Right lung (tissue), 2 donors: ENCODE measurements at regions not wholly inside any gene's neighbourhood (a gene's known extent, or its start where the extent isn't known, plus 50 kb on each side); places are given as distances from the start of the nearest gene placed in this dataset.
A peak's percentile ranks its signal among the peaks of the same experiment; 100 is the strongest.

Experiments used
- DNase-seq, 2 donors: peaks; one replicate each; pipeline ENCODE4 v3.0.0-alpha.2; 2013

DNA sequence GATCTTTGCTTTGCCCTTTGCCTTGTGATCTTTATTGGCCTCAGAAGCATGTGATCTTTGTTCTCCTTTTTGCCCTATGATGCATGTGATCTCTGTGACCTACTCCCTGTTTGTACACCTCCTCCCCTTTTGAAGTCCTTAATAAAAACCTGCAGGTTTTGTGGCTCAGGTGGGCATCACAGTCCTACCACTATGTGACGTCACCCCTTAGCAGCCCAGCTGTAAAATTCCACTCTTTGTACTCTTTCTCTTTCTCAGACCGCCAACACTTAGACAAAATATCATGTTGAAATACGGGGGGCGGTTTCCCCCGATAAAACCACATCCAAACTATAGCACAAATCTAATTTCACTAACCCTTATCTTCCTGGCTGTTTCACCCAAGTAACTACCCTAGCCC lies 76.7 kb upstream of the RAPGEF4 start:
- DNase-seq, result no peak

- no peak for DNase-seq
Observed at GRCh38 chr2:172662099-172662498, 73.5 kb upstream of the RAPGEF4 start.

GRCh38 chr2:172664766-172665165 lies 70.9 kb upstream of the RAPGEF4 start:
- DNase-seq, result no peak

DNA sequence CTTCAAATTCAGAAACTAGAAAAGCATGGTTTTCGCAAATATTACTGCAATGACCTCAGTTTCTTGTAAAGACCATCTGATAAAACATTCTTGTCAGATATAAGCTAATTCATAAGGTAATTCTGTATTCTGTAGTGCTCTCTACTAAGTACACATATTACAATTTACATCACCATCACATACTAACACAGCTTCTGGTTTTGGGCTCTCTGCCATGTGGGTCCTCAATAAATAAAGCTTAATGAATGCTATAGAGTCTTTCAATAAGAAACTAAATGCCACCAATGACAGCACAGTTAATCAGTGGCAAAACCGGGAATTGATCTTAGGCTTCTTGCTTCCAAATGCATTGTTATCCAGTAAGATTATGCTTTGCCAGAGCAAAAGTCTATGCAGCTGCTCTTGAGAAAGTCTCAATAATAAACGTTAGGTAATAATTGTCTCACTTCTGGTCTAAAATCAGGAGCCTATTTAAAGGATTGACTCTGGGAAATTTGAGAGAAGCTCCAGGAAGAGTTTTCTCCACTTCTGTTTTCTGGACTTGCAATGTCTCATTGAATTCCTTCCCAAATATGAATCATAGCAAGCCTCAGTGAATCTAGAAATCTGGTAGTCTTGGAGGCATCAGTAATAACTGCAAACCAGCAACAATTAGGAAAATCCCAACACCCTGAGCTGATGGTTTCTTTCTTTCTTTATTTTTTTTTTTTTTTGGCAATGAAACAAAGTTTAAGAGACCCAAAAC lies 67.9 kb upstream of the RAPGEF4 start:
- no peak for DNase-seq

DNA sequence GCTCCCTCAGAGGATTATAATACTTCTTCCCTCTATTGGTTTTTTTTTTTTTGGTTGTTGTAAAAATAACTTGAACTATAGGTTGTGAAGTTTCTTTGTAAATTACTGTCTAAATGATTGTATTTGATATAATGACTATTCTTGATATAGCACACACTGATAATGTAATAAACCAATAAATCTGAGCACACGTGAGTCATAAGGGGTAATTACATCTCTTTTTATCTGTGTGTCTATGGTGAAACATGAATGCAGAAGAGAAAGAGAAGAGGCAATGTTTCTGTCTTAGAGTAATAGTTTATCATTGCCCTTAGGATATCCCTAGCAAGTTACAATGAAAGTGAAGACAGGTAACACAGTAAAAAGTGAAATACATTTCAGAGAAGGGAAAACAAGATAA lies 64.1 kb upstream of the RAPGEF4 start:
- no peak for DNase-seq

GRCh38 chr2:172672114-172672513 lies 63.5 kb upstream of the RAPGEF4 start:
- no peak for DNase-seq

DNA sequence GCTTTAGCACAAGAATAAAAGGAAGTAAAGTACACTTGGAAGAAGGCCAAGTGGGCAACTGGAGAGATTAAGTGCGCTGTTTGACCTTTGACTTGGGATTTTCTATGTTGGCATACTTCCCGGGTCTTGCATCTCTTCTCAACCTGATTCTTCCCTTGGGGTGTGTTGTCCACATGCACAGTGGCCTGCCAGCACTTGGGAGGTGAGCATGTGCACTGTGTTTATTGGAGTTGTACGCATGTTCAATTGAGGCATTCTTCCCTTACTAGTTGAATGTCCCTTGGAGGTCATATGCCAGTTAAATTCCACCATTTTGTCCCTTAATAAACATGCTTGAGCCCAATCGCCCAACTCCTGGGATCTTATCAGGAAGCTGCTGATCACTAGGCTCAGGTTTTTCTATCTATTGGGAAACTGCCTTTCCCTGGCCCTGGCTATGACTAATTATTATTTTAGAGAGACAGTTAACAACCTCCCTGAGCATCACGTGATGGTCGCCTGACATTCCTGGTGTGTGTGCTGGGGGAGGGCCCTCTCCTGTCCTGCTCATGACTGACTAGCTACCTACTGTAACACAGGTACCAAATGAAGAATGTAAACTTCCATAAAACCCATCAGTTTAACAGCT lies 62.5 kb upstream of the RAPGEF4 start:
- DNase-seq, result no peak

DNA sequence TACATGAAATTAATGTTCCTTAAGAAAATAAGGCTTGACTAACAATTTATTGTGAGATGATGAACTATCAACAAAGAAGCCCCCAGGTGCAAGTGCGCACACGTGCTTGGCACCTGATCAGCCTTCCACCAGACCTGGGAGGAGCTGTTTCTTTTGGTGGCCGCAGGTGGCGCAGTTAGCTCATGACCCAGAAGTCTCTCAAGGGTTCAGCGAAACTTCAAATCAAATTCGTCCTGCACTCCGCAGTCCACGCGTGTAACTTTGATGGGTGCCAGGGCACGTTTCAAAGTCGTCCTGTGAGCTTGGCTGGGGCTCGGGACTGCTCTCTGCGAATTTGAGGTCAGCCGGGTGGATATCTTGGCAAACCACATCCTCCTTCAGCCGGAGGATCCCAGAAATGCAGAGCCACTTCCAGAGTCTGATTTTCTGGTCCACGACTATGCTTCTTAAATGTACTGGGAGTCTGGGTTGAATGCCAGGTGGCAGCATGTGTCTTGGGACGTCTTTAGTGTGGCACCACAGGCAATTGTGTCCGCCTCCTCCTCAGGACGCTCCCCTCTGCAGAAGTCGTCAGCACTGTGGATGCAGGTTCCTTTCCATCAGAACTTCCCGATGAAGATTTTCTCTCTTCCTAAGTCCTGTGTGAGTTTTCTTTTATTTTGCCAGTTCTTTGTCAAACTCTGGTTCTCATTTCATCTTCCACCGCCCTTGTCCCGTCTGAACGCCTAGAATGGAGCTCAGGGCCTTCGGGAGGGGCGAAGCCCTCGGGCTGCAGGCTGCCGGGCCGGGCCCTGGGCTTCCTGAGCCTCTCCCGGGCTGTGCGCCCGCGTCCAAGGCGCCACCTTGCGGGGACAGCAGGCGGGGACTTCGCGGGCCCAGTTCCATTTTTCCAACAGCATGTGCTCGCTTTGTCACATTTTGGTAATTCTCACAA lies 61.3 kb upstream of the RAPGEF4 start:
- peak; percentile 23 to 24 for DNase-seq

DNA sequence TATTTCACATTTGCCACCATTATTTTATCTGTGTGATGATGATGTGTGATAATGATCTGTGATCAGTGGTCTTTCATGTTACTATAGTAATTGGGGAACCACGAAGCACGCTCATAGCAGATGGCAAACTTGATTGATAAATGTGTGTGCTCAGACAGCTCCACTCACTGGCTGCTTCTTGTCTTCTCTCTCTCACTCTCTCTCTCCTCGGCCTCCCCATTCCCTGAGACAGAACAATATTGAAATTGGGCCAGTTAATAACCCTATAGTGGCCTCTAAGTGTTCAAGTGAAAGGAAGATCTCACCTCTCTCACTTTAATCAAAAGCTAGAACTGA lies 60.7 kb upstream of the RAPGEF4 start:
- DNase-seq, result no peak

DNA sequence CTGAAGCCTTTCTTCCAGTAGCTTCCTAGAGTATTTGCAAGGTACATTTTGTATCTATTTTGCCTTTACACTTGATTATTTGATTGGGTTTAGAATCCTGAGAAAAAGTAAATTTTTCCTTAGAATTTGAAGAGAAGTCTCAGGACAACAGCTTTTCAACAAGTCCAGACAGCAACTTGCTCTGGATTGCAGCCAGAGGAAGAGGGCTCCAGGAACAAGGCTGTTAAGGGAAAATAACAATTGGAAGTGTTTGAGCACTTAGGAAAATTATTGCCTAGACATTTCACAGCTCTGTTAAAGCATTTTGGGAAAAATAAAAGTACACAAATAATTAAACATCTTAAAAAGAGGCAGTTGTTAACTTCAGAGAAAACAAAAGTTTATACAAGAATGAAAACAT lies 58.3 kb upstream of the RAPGEF4 start:
- no peak for DNase-seq

DNA sequence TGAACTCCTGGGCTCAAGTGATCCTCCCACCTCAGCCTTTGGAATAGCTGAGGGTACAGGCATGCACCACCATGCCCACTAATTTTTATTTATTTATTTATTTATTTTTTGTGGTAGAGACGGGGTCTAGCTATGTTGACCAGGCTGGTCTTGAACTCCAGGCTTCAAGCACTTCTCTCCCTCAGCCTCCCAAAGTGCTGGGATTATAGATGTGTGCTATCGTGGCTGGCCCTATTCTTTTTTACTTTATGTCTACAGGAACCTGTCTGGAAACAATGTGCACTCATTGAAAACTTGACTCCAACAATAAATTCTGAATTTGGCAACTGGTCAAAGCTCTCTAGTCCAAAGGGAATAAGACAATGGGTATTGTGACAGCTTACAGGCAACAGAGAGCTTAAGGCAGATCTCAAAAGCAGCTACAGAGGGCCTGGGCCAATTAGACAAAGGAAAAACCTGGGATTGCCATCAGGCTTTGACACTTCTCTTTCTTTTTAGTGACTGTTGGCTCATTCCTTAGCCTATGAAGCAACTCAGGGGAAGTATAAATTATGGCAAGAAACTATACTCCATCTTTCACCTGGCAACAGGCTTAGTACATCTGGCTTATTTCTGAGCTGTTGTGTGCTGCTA lies 55.1 kb upstream of the RAPGEF4 start:
- DNase-seq, result no peak

DNA sequence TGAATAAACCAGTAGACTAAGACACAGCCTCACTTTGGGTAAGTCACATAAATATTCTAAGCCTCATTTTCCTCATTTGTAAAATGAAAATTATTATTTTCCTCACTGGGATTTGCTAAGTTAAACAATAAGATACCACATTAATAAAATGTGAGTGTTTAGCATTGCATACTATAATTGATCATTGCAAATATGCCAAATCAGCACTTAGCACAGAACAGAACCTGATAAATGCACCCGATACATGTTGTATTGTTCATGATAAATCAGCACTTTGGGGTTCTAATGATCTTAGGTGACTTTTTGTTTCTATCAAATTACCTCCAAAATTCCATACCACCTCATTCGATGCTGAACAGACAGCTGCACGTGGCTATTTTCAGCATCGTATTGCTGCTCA lies 50.2 kb upstream of the RAPGEF4 start:
- DNase-seq, result no peak
